Right lobe of liver (tissue), 6 donors: ENCODE measurements at regions not wholly inside any gene's neighbourhood (a gene's known extent, or its start where the extent isn't known, plus 50 kb on each side); places are given as distances from the start of the nearest gene placed in this dataset.

Source experiments
- ATAC-seq, 4 donors: fragments of 200-7000 bp; cut with Tn5 transposase; one replicate each; pipeline ENCODE4 v1.9.1; 2020; ENCODE audit warnings: mild to moderate bottlenecking in 4 of 4, moderate library complexity in 4 of 4
- DNase-seq, 3 donors: peaks; one replicate each; pipeline ENCODE4 v3.0.0-alpha.2; 2020
- H3K27ac ChIP-seq, 3 donors: fragments of 200-600 bp; one replicate each; pipeline ENCODE4 v1.8.0; 2022
- H3K27me3 ChIP-seq, 2 donors: fragments of 200-600 bp; one replicate each; pipeline ENCODE4 v1.8.0; 2022
- H3K36me3 ChIP-seq, 4 donors: fragments of 200-600 bp; sonication (generic) in 1 of 4; one replicate each; pipeline versions ENCODE4 v1.5.1 to v1.8.0; 2017 to 2022; ENCODE audit warnings: control low read depth in 1 of 4
- H3K4me1 ChIP-seq, 4 donors: fragments of 200-600 bp; sonication (generic) in 1 of 4; one replicate each; pipeline versions ENCODE4 v1.5.1 to v1.8.0; 2017 to 2022; ENCODE audit warnings: control low read depth in 1 of 4
- H3K4me3 ChIP-seq, 3 donors: fragments of 200-600 bp; one replicate each; pipeline ENCODE4 v1.8.0; 2022
- H3K9me3 ChIP-seq, 4 donors: fragments of 200-600 bp; sonication (generic) in 1 of 4; one replicate each; pipeline versions ENCODE4 v1.5.1 to v1.8.0; 2017 to 2022; ENCODE audit warnings: control low read depth in 1 of 4
- CTCF ChIP-seq, 4 donors: fragments of 200-600 bp in 3 of 4; fragments of 450-650 bp in 1 of 4; IDR thresholded peaks; one replicate each; pipeline versions ENCODE4 v1.5.1 to v1.8.0; 2016 to 2022; ENCODE audit warnings: antibody characterized with exemption in 4 of 4, mild to moderate bottlenecking in 2 of 4
- POLR2A ChIP-seq: fragments of 450-650 bp; IDR thresholded peaks from one replicate; pipeline ENCODE4 v1.6.1; 2017; ENCODE audit warnings: antibody characterized with exemption, mild to moderate bottlenecking
- WGBS: methylation state at CpG from one replicate; pipeline ENCODE4 v1.1.6; 2018; ENCODE audit warnings: low coverage, low lambda C conversion rate; ENCODE audit not compliant: insufficient coverage; ENCODE audit errors: missing lambda C conversion rate; 5-methylcytosine and 5-hydroxymethylcytosine counted together
- intact Hi-C, 2 donors: fragments of 100-400 bp; cut with DNase I; formaldehyde crosslinking; loops; one replicate each; pipeline versions ENCODE4 v1.11.2 to v1.14.1; 2022
- donor health status: DM: no; HTN: yes; CAD: no.
- donor health status: DM: no; HTN: no; CAD: no.
- donor health status: DM: no; HTN: no; CAD: no.
- donor health status: DM: no; HTN: yes; CAD: no.
- donor health status: DM: no; HTN: yes; CAD: no.

- DNase-seq: no peak
- TF ChIP-seq CTCF (IDR thresholded peaks at IDR 0.05): no peak
- no peak for TF ChIP-seq POLR2A
- H3K4me1 ChIP-seq: no peaks in the 10 kb centered on the region
- H3K27ac ChIP-seq: no peak overlapping the region
- no peaks in the 10 kb centered on the region for H3K36me3 ChIP-seq
- WGBS: 62% methylated on average over 4 of the region's 4 CpGs
- intact Hi-C loops: no loop called here
- H3K4me3 ChIP-seq: no peak overlapping the region
- H3K27me3 ChIP-seq: no peaks in the 10 kb centered on the region
- no peaks in the 10 kb centered on the region for H3K9me3 ChIP-seq
- no peak for ATAC-seq
Measured at GRCh38 chr2:7346336-7346735, 429.1 kb downstream of the RNF144A start.

GRCh38 chr2:7348761-7349160, 431.5 kb downstream of the RNF144A start:
- intact Hi-C loops: no loop called here
- TF ChIP-seq CTCF (IDR thresholded peaks at IDR 0.05) (no peak), POLR2A (no peak)
- Histone ChIP-seq H3K36me3 (no peaks in the 10 kb centered on the region), H3K4me3 (no peak overlapping the region), H3K27ac (no peak overlapping the region), H3K4me1 (no peaks in the 10 kb centered on the region), H3K9me3 (no peaks in the 10 kb centered on the region), H3K27me3 (no peaks in the 10 kb centered on the region)
- no peak for DNase-seq
- WGBS: 22% methylated on average over 2 of the region's 2 CpGs
- ATAC-seq: no peak

GRCh38 chr2:7352191-7352590, 435.0 kb downstream of the RNF144A start:
- H3K27ac ChIP-seq: no peak overlapping the region
- no peak for ATAC-seq
- H3K4me1 ChIP-seq: no peaks in the 10 kb centered on the region
- no peaks in the 10 kb centered on the region for H3K27me3 ChIP-seq
- no peak overlapping the region for H3K4me3 ChIP-seq
- no peaks in the 10 kb centered on the region for H3K36me3 ChIP-seq
- DNase-seq: no peak
- TF ChIP-seq POLR2A: no peak
- TF ChIP-seq CTCF (IDR thresholded peaks at IDR 0.05): no peak
- no peaks in the 10 kb centered on the region for H3K9me3 ChIP-seq
- WGBS: 0% methylated on average over 1 of the region's 5 CpGs
- intact Hi-C loops: no loop called here

- Histone ChIP-seq H3K27me3 (no peaks in the 10 kb centered on the region), H3K9me3 (no peaks in the 10 kb centered on the region), H3K4me3 (no peak overlapping the region), H3K4me1 (no peaks in the 10 kb centered on the region), H3K36me3 (no peaks in the 10 kb centered on the region), H3K27ac (no peak overlapping the region)
- ATAC-seq (no peak), DNase-seq (no peak)
- intact Hi-C loops: no loop called here
- 73% methylated on average over 4 of the region's 4 CpGs for WGBS
- TF ChIP-seq POLR2A (no peak), CTCF (IDR thresholded peaks at IDR 0.05) (no peak)
Measured at GRCh38 chr2:7353571-7353970, 436.4 kb downstream of the RNF144A start.

GRCh38 chr2:7355781-7356180, 438.6 kb downstream of the RNF144A start:
- TF ChIP-seq CTCF (IDR thresholded peaks at IDR 0.05): no peak
- TF ChIP-seq POLR2A: no peak
- ATAC-seq (no peak), DNase-seq (no peak)
- Histone ChIP-seq H3K9me3 (no peaks in the 10 kb centered on the region), H3K36me3 (no peaks in the 10 kb centered on the region), H3K4me3 (no peak overlapping the region), H3K4me1 (no peaks in the 10 kb centered on the region), H3K27me3 (no peaks in the 10 kb centered on the region), H3K27ac (no peak overlapping the region)
- intact Hi-C loops: no loop called here
- 40% methylated on average over 1 of the region's 10 CpGs for WGBS
